ENCODE measurements at regions not wholly inside any gene's neighbourhood (a gene's known extent, or its start where the extent isn't known, plus 50 kb on each side); places are given as distances from the start of the nearest gene placed in this dataset.

DNA sequence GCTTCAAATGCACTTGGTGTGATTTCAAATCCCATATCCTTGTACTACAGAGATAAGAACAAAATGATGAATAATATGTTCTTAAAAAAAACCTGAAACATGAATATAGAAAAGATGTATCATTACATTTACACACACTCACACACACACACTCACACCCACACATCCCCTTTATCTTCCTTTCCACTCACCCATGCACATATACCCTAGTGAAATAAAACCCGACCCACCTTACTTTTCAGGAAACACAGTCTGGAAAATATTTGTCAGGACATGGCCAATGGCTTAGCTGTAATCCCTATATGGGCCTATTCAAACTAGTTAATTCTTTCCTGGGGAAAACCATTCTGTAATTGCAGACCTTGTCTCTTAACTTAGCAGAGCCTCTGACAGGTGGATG, 60.8 kb upstream of the EDN1 start:
- TF ChIP-seq, protein P1, sequence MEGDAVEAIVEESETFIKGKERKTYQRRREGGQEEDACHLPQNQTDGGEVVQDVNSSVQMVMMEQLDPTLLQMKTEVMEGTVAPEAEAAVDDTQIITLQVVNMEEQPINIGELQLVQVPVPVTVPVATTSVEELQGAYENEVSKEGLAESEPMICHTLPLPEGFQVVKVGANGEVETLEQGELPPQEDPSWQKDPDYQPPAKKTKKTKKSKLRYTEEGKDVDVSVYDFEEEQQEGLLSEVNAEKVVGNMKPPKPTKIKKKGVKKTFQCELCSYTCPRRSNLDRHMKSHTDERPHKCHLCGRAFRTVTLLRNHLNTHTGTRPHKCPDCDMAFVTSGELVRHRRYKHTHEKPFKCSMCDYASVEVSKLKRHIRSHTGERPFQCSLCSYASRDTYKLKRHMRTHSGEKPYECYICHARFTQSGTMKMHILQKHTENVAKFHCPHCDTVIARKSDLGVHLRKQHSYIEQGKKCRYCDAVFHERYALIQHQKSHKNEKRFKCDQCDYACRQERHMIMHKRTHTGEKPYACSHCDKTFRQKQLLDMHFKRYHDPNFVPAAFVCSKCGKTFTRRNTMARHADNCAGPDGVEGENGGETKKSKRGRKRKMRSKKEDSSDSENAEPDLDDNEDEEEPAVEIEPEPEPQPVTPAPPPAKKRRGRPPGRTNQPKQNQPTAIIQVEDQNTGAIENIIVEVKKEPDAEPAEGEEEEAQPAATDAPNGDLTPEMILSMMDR (IDR thresholded peaks at IDR 0.05): no peak
- TF ChIP-seq POLR2A (IDR thresholded peaks at IDR 0.05): no peak
